SK-N-MC (cell line): ENCODE measurements at regions not wholly inside any gene's neighbourhood (a gene's known extent, or its start where the extent isn't known, plus 50 kb on each side); places are given as distances from the start of the nearest gene placed in this dataset.

Source experiments
- EZH2 ChIP-seq: fragments of 200-600 bp; sonication (generic); IDR thresholded peaks from one replicate; pipeline ENCODE4 v1.6.1; 2017; ENCODE audit warnings: antibody characterized with exemption
- FOXP2 ChIP-seq: optimal IDR thresholded peaks from 2 replicates; pipeline ENCODE3; 2011; ENCODE audit warnings: mild to moderate bottlenecking, moderate library complexity; ENCODE audit not compliant: insufficient read depth; ENCODE audit errors: extremely low read length, control extremely low read depth
- POLR2AphosphoS5 ChIP-seq: IDR thresholded peaks from 2 replicates; pipeline ENCODE4 v1.6.1; 2012; ENCODE audit warnings: mild to moderate bottlenecking, low read depth, low read length, borderline replicate concordance

DNA sequence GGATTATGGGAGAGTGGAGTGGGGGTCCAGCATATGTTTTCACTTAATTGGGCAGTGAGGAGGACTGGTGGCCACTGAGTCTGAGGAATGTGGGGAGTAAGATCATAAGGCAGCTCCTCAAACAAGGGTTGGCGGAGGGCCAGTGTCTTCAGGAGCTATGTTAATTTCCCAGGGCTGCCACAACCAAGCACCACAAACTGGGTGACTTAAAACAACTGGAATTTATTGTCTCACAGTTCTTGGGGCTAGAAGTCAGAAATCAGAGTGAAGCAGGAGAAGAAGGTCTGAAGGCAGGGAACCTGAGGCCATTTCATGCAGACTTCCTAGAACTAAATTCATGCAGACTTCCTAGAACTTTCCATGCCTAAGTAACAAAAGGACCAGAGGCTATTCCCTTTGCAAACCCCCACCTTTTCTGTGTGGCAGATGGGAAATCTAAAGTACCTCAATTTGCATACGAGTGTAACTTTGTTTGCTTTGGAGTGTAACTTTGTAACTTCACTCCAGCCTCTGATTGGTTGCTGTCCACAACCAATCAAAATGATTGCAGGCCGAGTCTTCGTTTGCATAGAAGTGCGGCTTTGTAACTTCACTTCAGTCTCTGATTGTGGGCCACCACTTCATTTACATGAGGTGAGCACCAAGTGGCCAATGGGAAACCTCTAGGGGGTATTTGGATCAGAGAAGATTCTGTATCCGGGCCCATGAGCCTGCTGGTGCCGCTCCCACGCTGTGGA lies 50.5 kb upstream of the ZBED5 start:
- TF ChIP-seq EZH2: no peak
- TF ChIP-seq POLR2AphosphoS5: no peak
- no peak for TF ChIP-seq FOXP2
